ENCODE measurements at regions not wholly inside any gene's neighbourhood (a gene's known extent, or its start where the extent isn't known, plus 50 kb on each side); places are given as distances from the start of the nearest gene placed in this dataset.
"Not testable (repeated sequence)": the region's sequence is repeated elsewhere in the genome, so short reads cannot be mapped to it uniquely, and the experiment has no call there.

DNA sequence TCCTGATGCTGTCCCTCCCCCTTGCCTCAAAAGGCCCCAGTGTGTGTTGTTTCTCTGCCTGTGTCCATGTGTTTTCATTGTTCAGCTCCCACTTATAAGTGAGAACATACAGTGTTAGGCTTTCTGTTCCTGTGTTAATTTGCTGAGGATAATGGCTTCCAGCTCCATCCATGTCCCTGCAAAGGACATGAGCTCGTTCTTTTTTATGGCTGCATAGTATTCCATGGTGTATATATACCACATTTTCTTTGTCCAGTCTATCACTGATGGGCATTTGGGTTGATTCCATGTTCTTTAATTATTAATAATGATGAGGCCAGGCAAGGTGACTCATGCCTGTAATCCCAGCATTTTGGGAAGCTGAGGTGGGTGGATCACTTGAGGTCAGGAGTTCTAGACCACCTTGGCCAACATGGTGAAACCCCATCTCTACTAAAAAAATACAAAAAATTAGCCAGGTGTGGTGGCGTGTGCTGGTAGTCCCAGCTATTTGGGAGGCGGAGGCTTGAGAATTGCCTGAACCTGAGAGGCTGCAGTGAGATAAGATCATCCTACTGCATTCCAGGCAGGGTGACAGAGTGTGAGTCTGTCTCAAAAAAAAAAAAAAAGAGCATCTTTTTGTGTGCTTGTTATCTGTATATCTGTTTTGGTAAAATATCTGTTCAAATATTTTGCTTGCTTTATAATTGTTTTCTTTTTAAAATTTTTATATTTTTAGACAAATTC, 78.0 kb upstream of the CLINT1 start:
- TF ChIP-seq, protein P1, sequence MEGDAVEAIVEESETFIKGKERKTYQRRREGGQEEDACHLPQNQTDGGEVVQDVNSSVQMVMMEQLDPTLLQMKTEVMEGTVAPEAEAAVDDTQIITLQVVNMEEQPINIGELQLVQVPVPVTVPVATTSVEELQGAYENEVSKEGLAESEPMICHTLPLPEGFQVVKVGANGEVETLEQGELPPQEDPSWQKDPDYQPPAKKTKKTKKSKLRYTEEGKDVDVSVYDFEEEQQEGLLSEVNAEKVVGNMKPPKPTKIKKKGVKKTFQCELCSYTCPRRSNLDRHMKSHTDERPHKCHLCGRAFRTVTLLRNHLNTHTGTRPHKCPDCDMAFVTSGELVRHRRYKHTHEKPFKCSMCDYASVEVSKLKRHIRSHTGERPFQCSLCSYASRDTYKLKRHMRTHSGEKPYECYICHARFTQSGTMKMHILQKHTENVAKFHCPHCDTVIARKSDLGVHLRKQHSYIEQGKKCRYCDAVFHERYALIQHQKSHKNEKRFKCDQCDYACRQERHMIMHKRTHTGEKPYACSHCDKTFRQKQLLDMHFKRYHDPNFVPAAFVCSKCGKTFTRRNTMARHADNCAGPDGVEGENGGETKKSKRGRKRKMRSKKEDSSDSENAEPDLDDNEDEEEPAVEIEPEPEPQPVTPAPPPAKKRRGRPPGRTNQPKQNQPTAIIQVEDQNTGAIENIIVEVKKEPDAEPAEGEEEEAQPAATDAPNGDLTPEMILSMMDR (conservative IDR thresholded peaks at IDR 0.05 in 1 of 2, IDR thresholded peaks at IDR 0.05 in 1 of 2; ENCODE audit: extremely low read depth in 1 of 2, insufficient read depth in 1 of 2, low read depth in 1 of 2, low read length in 2 of 2), result not testable (repeated sequence)
- not testable (repeated sequence) for TF ChIP-seq EZH2 (IDR thresholded peaks at IDR 0.05; ENCODE audit: borderline replicate concordance, low read length)
